Natural killer cell (primary cell): ENCODE measurements at regions not wholly inside any gene's neighbourhood (a gene's known extent, or its start where the extent isn't known, plus 50 kb on each side); places are given as distances from the start of the nearest gene placed in this dataset.

Source experiments
- ATAC-seq, 3 donors: fragments of 150-1000 bp in 2 of 3; fragments of 200-7000 bp in 1 of 3; cut with Tn5 transposase; 1 replicate in 1 of 3; 2 replicates in 2 of 3; pipeline ENCODE4 v1.10.0; 2021; ENCODE audit warnings: mild to moderate bottlenecking in 2 of 3, moderate library complexity in 2 of 3
- DNase-seq, 2 donors: peaks; one replicate each; pipeline versions ENCODE4 v3.0.0 to v3.0.0-alpha.2; 2013 to 2021; ENCODE audit warnings: mixed read lengths in 1 of 2
- H3K27ac ChIP-seq: one replicate; pipeline ENCODE4 v1.5.1; 2013; ENCODE audit warnings: mild to moderate bottlenecking, low read length
- H3K27me3 ChIP-seq: one replicate; pipeline ENCODE4 v1.6.1; 2013; ENCODE audit warnings: low read length; ENCODE audit not compliant: control insufficient read depth, insufficient read depth
- H3K36me3 ChIP-seq: one replicate; pipeline ENCODE4 v1.6.1; 2013; ENCODE audit warnings: low read length; ENCODE audit not compliant: control insufficient read depth, insufficient read depth
- H3K4me1 ChIP-seq: one replicate; pipeline ENCODE4 v1.6.1; 2013; ENCODE audit warnings: low read length; ENCODE audit not compliant: control insufficient read depth, insufficient read depth
- H3K4me3 ChIP-seq: one replicate; pipeline ENCODE4 v1.5.1; 2013; ENCODE audit warnings: low read length
- H3K9me3 ChIP-seq: one replicate; pipeline ENCODE4 v1.6.1; 2013; ENCODE audit warnings: low read length; ENCODE audit not compliant: control insufficient read depth, insufficient read depth
- H3K27ac Mint-ChIP-seq, 2 donors: one replicate each; pipeline ENCODE4 v1.8.0; 2022; ENCODE audit warnings: mild to moderate bottlenecking in 2 of 2, mixed read lengths in 2 of 2, moderate library complexity in 1 of 2
- H3K27me3 Mint-ChIP-seq, 2 donors: one replicate each; pipeline ENCODE4 v1.8.0; 2022; ENCODE audit warnings: low read depth in 2 of 2, mixed read lengths in 2 of 2
- H3K36me3 Mint-ChIP-seq: one replicate; pipeline ENCODE4 v1.8.0; 2022; ENCODE audit warnings: mixed read lengths
- H3K4me1 Mint-ChIP-seq, 2 donors: one replicate each; pipeline ENCODE4 v1.8.0; 2022; ENCODE audit warnings: mixed read lengths in 2 of 2
- H3K4me3 Mint-ChIP-seq: one replicate; pipeline ENCODE4 v1.8.0; 2022; ENCODE audit warnings: mild to moderate bottlenecking, moderate library complexity, mixed read lengths
- H3K9me3 Mint-ChIP-seq, 2 donors: one replicate each; pipeline ENCODE4 v1.8.0; 2022; ENCODE audit warnings: mixed read lengths in 2 of 2
- CTCF ChIP-seq: fragments of 200-600 bp; IDR thresholded peaks from one replicate; pipeline ENCODE4 v1.8.0; 2022; ENCODE audit warnings: antibody characterized with exemption
- WGBS: methylation state at CpG from one replicate; pipeline ENCODE4 v1.1.7; 2013; ENCODE audit warnings: missing lambda C conversion rate; ENCODE audit not compliant: insufficient coverage; 5-methylcytosine and 5-hydroxymethylcytosine counted together
- intact Hi-C: fragments of 100-400 bp; cut with micrococcal nuclease; formaldehyde crosslinking; loops from one replicate; pipeline ENCODE4 v1.14.2; 2022

GRCh38 chr1:189816558-189816957 lies 661.1 kb downstream of the BRINP3 start:
- DNase-seq: no peak
- H3K27ac ChIP-seq: no peak overlapping the region
- Mint-ChIP-seq H3K27ac (no peak overlapping the region), H3K36me3 (no peaks in the 10 kb centered on the region), H3K27me3 (no peaks in the 10 kb centered on the region), H3K9me3 (peaks cover 9 to 12% of the 10 kb centered on the region in 2 donors), H3K4me3 (no peak overlapping the region), H3K4me1 (no peaks in the 10 kb centered on the region)
- TF ChIP-seq CTCF: no peak
- 90% methylated on average over 1 of the region's 1 CpG for WGBS
- H3K4me1 ChIP-seq: no peaks in the 10 kb centered on the region
- H3K36me3 ChIP-seq: no peaks in the 10 kb centered on the region
- intact Hi-C loops: no loop called here
- no peaks in the 10 kb centered on the region for H3K27me3 ChIP-seq
- no peaks in the 10 kb centered on the region for H3K9me3 ChIP-seq
- H3K4me3 ChIP-seq: no peak overlapping the region
- ATAC-seq: no peak

- no peaks in the 10 kb centered on the region for H3K36me3 Mint-ChIP-seq
- ATAC-seq (no peak), DNase-seq (no peak)
- no peak for TF ChIP-seq CTCF
- no peaks in the 10 kb centered on the region for H3K36me3 ChIP-seq
- H3K27me3 Mint-ChIP-seq: no peaks in the 10 kb centered on the region
- no peaks in the 10 kb centered on the region for H3K4me1 Mint-ChIP-seq
- intact Hi-C loops: no loop called here
- no peaks in the 10 kb centered on the region for H3K27me3 ChIP-seq
- no peak overlapping the region for H3K27ac ChIP-seq
- H3K4me1 ChIP-seq: no peaks in the 10 kb centered on the region
- no peak overlapping the region for H3K4me3 Mint-ChIP-seq
- peaks cover 11 to 20% of the 10 kb centered on the region in 2 donors for H3K9me3 Mint-ChIP-seq
- WGBS: 68% methylated on average over 2 of the region's 2 CpGs
- H3K4me3 ChIP-seq: no peak overlapping the region
- H3K27ac Mint-ChIP-seq: no peak overlapping the region
- peaks cover 3% of the 10 kb centered on the region for H3K9me3 ChIP-seq
Measured at GRCh38 chr1:189819751-189820150, 657.9 kb downstream of the BRINP3 start.

- 0% methylated on average over 1 of the region's 1 CpG for WGBS
- Mint-ChIP-seq H3K27ac (no peak overlapping the region), H3K27me3 (no peaks in the 10 kb centered on the region), H3K4me3 (no peak overlapping the region), H3K4me1 (no peaks in the 10 kb centered on the region), H3K9me3 (peaks cover 15 to 25% of the 10 kb centered on the region in 2 donors), H3K36me3 (peaks cover 8% of the 10 kb centered on the region)
- Histone ChIP-seq H3K27ac (no peak overlapping the region), H3K27me3 (no peaks in the 10 kb centered on the region), H3K36me3 (no peaks in the 10 kb centered on the region), H3K9me3 (peaks cover 14% of the 10 kb centered on the region), H3K4me1 (no peaks in the 10 kb centered on the region), H3K4me3 (no peak overlapping the region)
- ATAC-seq (no peak), DNase-seq (no peak)
- intact Hi-C loops: no loop called here
- TF ChIP-seq CTCF: no peak
Measured at GRCh38 chr1:189821833-189822232, 655.8 kb downstream of the BRINP3 start.

GRCh38 chr1:189834813-189835212 lies 642.9 kb downstream of the BRINP3 start:
- Mint-ChIP-seq H3K9me3 (peaks cover 10 to 13% of the 10 kb centered on the region in 2 donors), H3K4me3 (no peak overlapping the region), H3K27ac (no peak overlapping the region), H3K36me3 (no peaks in the 10 kb centered on the region), H3K27me3 (no peaks in the 10 kb centered on the region), H3K4me1 (no peaks in the 10 kb centered on the region)
- ATAC-seq (no peak), DNase-seq (no peak)
- H3K27ac ChIP-seq: no peak overlapping the region
- no peak overlapping the region for H3K4me3 ChIP-seq
- intact Hi-C loops: no loop called here
- H3K27me3 ChIP-seq: no peaks in the 10 kb centered on the region
- no peaks in the 10 kb centered on the region for H3K36me3 ChIP-seq
- WGBS: 79% methylated on average over 4 of the region's 4 CpGs
- no peaks in the 10 kb centered on the region for H3K4me1 ChIP-seq
- TF ChIP-seq CTCF: no peak
- H3K9me3 ChIP-seq: no peaks in the 10 kb centered on the region
